GM12878 (cell line): ENCODE measurements at regions not wholly inside any gene's neighbourhood (a gene's known extent, or its start where the extent isn't known, plus 50 kb on each side); places are given as distances from the start of the nearest gene placed in this dataset.
"Not testable (repeated sequence)": the region's sequence is repeated elsewhere in the genome, so short reads cannot be mapped to it uniquely, and the experiment has no call there.

ENCODE experiments used
- ATAC-seq: fragments of 200-7000 bp; cut with Tn5 transposase; 3 replicates; pipeline ENCODE4 v1.9.1; 2020; ENCODE audit warnings: mild to moderate bottlenecking, moderate library complexity
- BruUV-seq: library from RNA; stranded (reverse); fragments of 400-500 nt; replicated peaks from 2 replicates; lab custom pipeline; 2021; lab: Mats Ljungman, UMichigan
- CTCF ChIA-PET: fragments of 300-600 bp; sonication (Branson Sonifier 250); formaldehyde crosslinking; extraction: SDS; loops from one replicate; lab custom pipeline; 2021; ENCODE audit warnings: inconsistent platforms; lab: Yijun Ruan, JAX
- POLR2A ChIA-PET: fragments of 350-600 bp; formaldehyde crosslinking; extraction: SDS; loops from one replicate; lab custom pipeline; 2021; ENCODE audit warnings: inconsistent platforms; lab: Charles Lee
- RAD21 ChIA-PET: fragments of 300-600 bp; sonication (Branson Sonifier 250); formaldehyde crosslinking; loops from one replicate; lab custom pipeline; 2023; ENCODE audit warnings: antibody characterized with exemption; ENCODE audit not compliant: unreplicated experiment; lab: Charles Lee
- SMC1A ChIA-PET: fragments of 300-600 bp; sonication (Branson Sonifier 250); formaldehyde crosslinking; loops from one replicate; lab custom pipeline; 2023; ENCODE audit not compliant: unreplicated experiment, uncharacterized antibody; lab: Charles Lee
- DNase-seq: peaks from one replicate; pipeline ENCODE4 v3.0.0-alpha.2; 2011; ENCODE audit warnings: low read depth, low spot score
- FAIRE-seq: peaks from 3 replicates; lab custom pipeline; 2011; peaks lifted over from hg19 to GRCh38; lab: Jason Lieb, UNC
- H2AFZ ChIP-seq: 2 replicates; pipeline ENCODE4 v1.6.0; 2011; ENCODE audit warnings: low read depth, low read length, control low read depth; ENCODE audit not compliant: control insufficient read depth
- H3K27ac ChIP-seq: 2 replicates; pipeline ENCODE4 v1.5.1; 2011; ENCODE audit warnings: control low read depth; ENCODE audit not compliant: control insufficient read depth, insufficient read depth
- H3K27me3 ChIP-seq, 2 experiments: replicated peaks in 1 of 2; 2 replicates each; pipeline versions ENCODE4 v1.6.0 to v1.6.1; 2011; ENCODE audit warnings: low read length in 1 of 2; ENCODE audit not compliant: control insufficient read depth in 2 of 2, insufficient read depth in 2 of 2
- H3K36me3 ChIP-seq, 2 experiments: 2 replicates each; pipeline ENCODE4 v1.5.1; 2011; ENCODE audit warnings: low read length in 1 of 2; ENCODE audit not compliant: control insufficient read depth in 2 of 2, insufficient read depth in 2 of 2
- H3K4me1 ChIP-seq: 2 replicates; pipeline ENCODE4 v1.6.1; 2011; ENCODE audit warnings: mild to moderate bottlenecking, low read length, moderate library complexity, mixed read lengths; ENCODE audit not compliant: control insufficient read depth, insufficient read depth
- H3K4me2 ChIP-seq: 2 replicates; pipeline ENCODE4 v1.6.0; 2011; ENCODE audit warnings: control low read depth; ENCODE audit not compliant: control insufficient read depth, insufficient read depth
- H3K4me3 ChIP-seq: fragments of 200-600 bp; sonication (generic); 2 replicates; pipeline ENCODE4 v1.5.1; 2016
- H3K79me2 ChIP-seq: 2 replicates; pipeline ENCODE4 v1.6.0; 2011; ENCODE audit warnings: low read length; ENCODE audit not compliant: control insufficient read depth, insufficient read depth
- H3K9ac ChIP-seq: 2 replicates; pipeline ENCODE4 v1.8.0; 2011; ENCODE audit warnings: low read length, control low read depth, mixed read lengths; ENCODE audit not compliant: control insufficient read depth, insufficient read depth
- H3K9me3 ChIP-seq: replicated peaks from 3 replicates; pipeline ENCODE4 v1.5.1; 2011; ENCODE audit warnings: mild to moderate bottlenecking, low read length; ENCODE audit not compliant: control insufficient read depth, insufficient read depth
- H4K20me1 ChIP-seq: 2 replicates; pipeline ENCODE4 v1.6.0; 2011; ENCODE audit not compliant: control insufficient read depth, insufficient read depth
- NFXL1 ChIP-seq: fragments of 450-650 bp; IDR thresholded peaks from 2 replicates; pipeline ENCODE4 v1.6.1; 2017; ENCODE audit warnings: antibody characterized with exemption, mild to moderate bottlenecking, borderline replicate concordance
- POLR2AphosphoS5 ChIP-seq: IDR thresholded peaks from 2 replicates; pipeline ENCODE4 v1.6.1; 2011; ENCODE audit warnings: mild to moderate bottlenecking, low read length, inconsistent platforms
- RBBP5 ChIP-seq: fragments of 200-600 bp; sonication (generic); conservative IDR thresholded peaks from 2 replicates; pipeline ENCODE4 v1.6.1; 2016
- USF1 ChIP-seq: IDR thresholded peaks from 2 replicates; pipeline ENCODE4 v1.6.1; 2011; ENCODE audit warnings: borderline replicate concordance, low read depth, mild to moderate bottlenecking, moderate library complexity, mixed read lengths, low read length; ENCODE audit not compliant: insufficient read depth; ENCODE audit errors: extremely low read length
- WGBS: methylation state at CpG from one replicate; pipeline ENCODE4 v1.1.6; 2016; ENCODE audit warnings: low lambda C conversion rate; ENCODE audit not compliant: insufficient replicate concordance, insufficient coverage; ENCODE audit errors: missing lambda C conversion rate; 5-methylcytosine and 5-hydroxymethylcytosine counted together
- in situ Hi-C: fragments of 300-500 bp; cut with MboI; formaldehyde crosslinking; loops from 9 replicates; pipeline ENCODE4 v1.14.3; 2018; ENCODE audit warnings: mixed read lengths
- intact Hi-C: fragments of 100-400 bp; cut with micrococcal nuclease; formaldehyde crosslinking; loops from one replicate; pipeline ENCODE4 v1.14.2; 2022; ENCODE audit not compliant: unreplicated experiment

GRCh38 chr12:75686233-75686632, 174.8 kb upstream of the KRR1 start:
- RAD21 ChIA-PET, in situ Hi-C loops, H2AFZ ChIP-seq, CTCF ChIA-PET, H3K27ac ChIP-seq, H4K20me1 ChIP-seq, H3K4me2 ChIP-seq, H3K9ac ChIP-seq, POLR2A ChIA-PET, intact Hi-C loops, DNase-seq, H3K4me1 ChIP-seq, ATAC-seq, H3K79me2 ChIP-seq, H3K27me3 ChIP-seq, FAIRE-seq, H3K9me3 ChIP-seq, BruUV-seq, H3K4me3 ChIP-seq, H3K36me3 ChIP-seq: not testable (repeated sequence)
- WGBS, result 43% methylated on average over 1 of the region's 1 CpG
- SMC1A ChIA-PET, result interaction anchor here (1.3 to 2.0 kb wide), 2 partner anchors 13 to 20 kb away, joined by 3 to 4 read pairs; no protein-coding TSS in a partner anchor

GRCh38 chr12:75685617-75686225, 174.3 kb upstream of the KRR1 start:
- no peak for FAIRE-seq

More at GRCh38 chr12:75685617-75686225, 174.3 kb upstream of the KRR1 start:
- ChIA-PET POLR2A (no interaction called here), CTCF (no interaction called here)
- no TSS peak for BruUV-seq
- H3K79me2 ChIP-seq, result no peaks in the 10 kb centered on the region
- no peak overlapping the region for H3K4me3 ChIP-seq
- in situ Hi-C loops, result no loop called here
- no peaks in the 10 kb centered on the region for H3K36me3 ChIP-seq
- no peaks in the 10 kb centered on the region for H3K4me1 ChIP-seq
- no peak overlapping the region for H3K27ac ChIP-seq
- H3K4me2 ChIP-seq, result no peak overlapping the region
- ATAC-seq (no peak), DNase-seq (no peak)
- H4K20me1 ChIP-seq, result no peaks in the 10 kb centered on the region
- TF ChIP-seq NFXL1 (no peak), RBBP5 (no peak), USF1 (no peak), POLR2AphosphoS5 (no peak)
- TF ChIP-seq, all 136 proteins: peak for 0
- intact Hi-C loops, result no loop called here
- no peak overlapping the region for H2AFZ ChIP-seq
- RAD21 ChIA-PET, result interaction anchor here (0.5 kb wide), 1 partner anchor 74 kb away, joined by 3 read pairs; no protein-coding TSS in a partner anchor
- H3K9ac ChIP-seq, result no peak overlapping the region
- H3K9me3 ChIP-seq, result no peaks in the 10 kb centered on the region
- 41% methylated on average over 2 of the region's 2 CpGs for WGBS
- no peaks in the 10 kb centered on the region for H3K27me3 ChIP-seq
- SMC1A ChIA-PET, result no interaction called here
